Neutrophil (primary cell): ENCODE measurements at regions not wholly inside any gene's neighbourhood (a gene's known extent, or its start where the extent isn't known, plus 50 kb on each side); places are given as distances from the start of the nearest gene placed in this dataset.

Experiments
- H3K27ac ChIP-seq: fragments of 200-600 bp; sonication (generic); 2 replicates; pipeline ENCODE4 v1.5.1; 2016; ENCODE audit warnings: mild to moderate bottlenecking, moderate library complexity
- H3K27me3 ChIP-seq: fragments of 200-600 bp; sonication (generic); 2 replicates; pipeline ENCODE4 v1.6.0; 2016; ENCODE audit warnings: mild to moderate bottlenecking
- H3K36me3 ChIP-seq: fragments of 200-600 bp; sonication (generic); 2 replicates; pipeline ENCODE4 v1.5.1; 2017
- H3K4me1 ChIP-seq, 2 experiments: fragments of 200-600 bp in 1 of 2; sonication (generic) in 1 of 2; 1 replicate in 1 of 2; 2 replicates in 1 of 2; pipeline versions ENCODE4 v1.5.1 to v1.6.1; 2013 to 2016; ENCODE audit warnings: low read depth in 1 of 2, low read length in 1 of 2, mild to moderate bottlenecking in 1 of 2, moderate library complexity in 1 of 2; ENCODE audit not compliant: control insufficient read depth in 1 of 2, insufficient read depth in 1 of 2
- H3K4me3 ChIP-seq, 2 experiments: fragments of 200-600 bp in 1 of 2; sonication (generic) in 1 of 2; 1 replicate in 1 of 2; 2 replicates in 1 of 2; pipeline ENCODE4 v1.5.1; 2013 to 2016; ENCODE audit warnings: low read depth in 1 of 2, low read length in 1 of 2, mild to moderate bottlenecking in 1 of 2, moderate library complexity in 1 of 2
- H3K9me3 ChIP-seq: fragments of 200-600 bp; sonication (generic); 2 replicates; pipeline ENCODE4 v1.5.1; 2016
- CTCF ChIP-seq: fragments of 200-600 bp; sonication (generic); IDR thresholded peaks from 2 replicates; pipeline ENCODE4 v1.5.1; 2016; ENCODE audit warnings: antibody characterized with exemption

- no peaks in the 10 kb centered on the region for H3K9me3 ChIP-seq
- no peak overlapping the region for H3K4me3 ChIP-seq
- H3K4me1 ChIP-seq, result peaks cover 11 to 15% of the 10 kb centered on the region in 2 experiments
Observed at GRCh38 chr7:355568-355967, 65.6 kb downstream of the FOXL3 start.

GRCh38 chr7:356087-356486, 66.1 kb downstream of the FOXL3 start:
- Histone ChIP-seq H3K27me3 (peaks cover 58% of the 10 kb centered on the region), H3K9me3 (no peaks in the 10 kb centered on the region), H3K27ac (no peak overlapping the region), H3K36me3 (no peaks in the 10 kb centered on the region), H3K4me3 (no peak overlapping the region), H3K4me1 (peaks cover 13 to 18% of the 10 kb centered on the region in 2 experiments)
- TF ChIP-seq CTCF, result no peak

More at GRCh38 chr7:355568-355967, 65.6 kb downstream of the FOXL3 start:
- TF ChIP-seq CTCF, result no peak
- H3K36me3 ChIP-seq, result no peaks in the 10 kb centered on the region
- H3K27ac ChIP-seq, result no peak overlapping the region
- peaks cover 58% of the 10 kb centered on the region for H3K27me3 ChIP-seq

GRCh38 chr7:356691-357462, 66.9 kb downstream of the FOXL3 start:
- Histone ChIP-seq H3K4me1 (peaks cover 14 to 15% of the 10 kb centered on the region in 2 experiments), H3K9me3 (no peaks in the 10 kb centered on the region)
- no peak for TF ChIP-seq CTCF

GRCh38 chr7:357531-358209, 67.7 kb downstream of the FOXL3 start:
- Histone ChIP-seq H3K36me3 (no peaks in the 10 kb centered on the region), H3K27me3 (peaks cover 43% of the 10 kb centered on the region), H3K9me3 (no peaks in the 10 kb centered on the region), H3K27ac (no peak overlapping the region), H3K4me1 (peaks cover 21 to 23% of the 10 kb centered on the region in 2 experiments), H3K4me3 (no peak overlapping the region)
- TF ChIP-seq CTCF, result no peak

More at GRCh38 chr7:356691-357462, 66.9 kb downstream of the FOXL3 start:
- Histone ChIP-seq H3K27ac (no peak overlapping the region), H3K27me3 (peaks cover 51% of the 10 kb centered on the region), H3K36me3 (no peaks in the 10 kb centered on the region), H3K4me3 (no peak overlapping the region)

GRCh38 chr7:358352-358751, 68.4 kb downstream of the FOXL3 start:
- Histone ChIP-seq H3K4me3 (no peak overlapping the region), H3K9me3 (no peaks in the 10 kb centered on the region), H3K27me3 (peaks cover 40% of the 10 kb centered on the region), H3K27ac (no peak overlapping the region), H3K36me3 (no peaks in the 10 kb centered on the region), H3K4me1 (peaks cover 23 to 26% of the 10 kb centered on the region in 2 experiments)
- no peak for TF ChIP-seq CTCF
